ENCODE measurements at regions not wholly inside any gene's neighbourhood (a gene's known extent, or its start where the extent isn't known, plus 50 kb on each side); places are given as distances from the start of the nearest gene placed in this dataset.

DNA sequence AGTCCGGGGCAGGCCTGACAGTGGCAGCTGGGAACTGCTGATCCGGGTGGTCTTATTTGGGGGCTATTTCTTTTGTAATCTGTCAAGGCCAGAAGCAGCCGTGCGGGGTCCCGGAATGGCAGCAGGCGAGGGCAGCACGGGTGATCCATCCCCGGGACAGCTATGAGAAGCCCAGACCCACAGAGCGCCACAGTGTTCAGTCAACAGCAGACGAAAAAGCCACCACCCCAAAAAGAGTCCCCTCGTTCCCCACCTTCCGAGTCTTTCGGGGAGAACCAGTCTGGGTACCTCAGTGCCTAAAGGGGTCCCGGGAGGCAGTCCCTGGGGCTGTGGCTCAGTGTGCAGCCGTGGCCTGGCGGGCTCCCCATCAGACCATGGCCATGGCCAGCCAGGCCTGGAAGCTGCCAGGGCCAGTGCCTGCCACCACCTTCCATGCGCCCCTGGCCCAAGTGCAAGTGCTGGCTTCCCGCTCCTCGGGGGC lies 125.1 kb upstream of the KCTD7 start:
- TF ChIP-seq, protein P1, sequence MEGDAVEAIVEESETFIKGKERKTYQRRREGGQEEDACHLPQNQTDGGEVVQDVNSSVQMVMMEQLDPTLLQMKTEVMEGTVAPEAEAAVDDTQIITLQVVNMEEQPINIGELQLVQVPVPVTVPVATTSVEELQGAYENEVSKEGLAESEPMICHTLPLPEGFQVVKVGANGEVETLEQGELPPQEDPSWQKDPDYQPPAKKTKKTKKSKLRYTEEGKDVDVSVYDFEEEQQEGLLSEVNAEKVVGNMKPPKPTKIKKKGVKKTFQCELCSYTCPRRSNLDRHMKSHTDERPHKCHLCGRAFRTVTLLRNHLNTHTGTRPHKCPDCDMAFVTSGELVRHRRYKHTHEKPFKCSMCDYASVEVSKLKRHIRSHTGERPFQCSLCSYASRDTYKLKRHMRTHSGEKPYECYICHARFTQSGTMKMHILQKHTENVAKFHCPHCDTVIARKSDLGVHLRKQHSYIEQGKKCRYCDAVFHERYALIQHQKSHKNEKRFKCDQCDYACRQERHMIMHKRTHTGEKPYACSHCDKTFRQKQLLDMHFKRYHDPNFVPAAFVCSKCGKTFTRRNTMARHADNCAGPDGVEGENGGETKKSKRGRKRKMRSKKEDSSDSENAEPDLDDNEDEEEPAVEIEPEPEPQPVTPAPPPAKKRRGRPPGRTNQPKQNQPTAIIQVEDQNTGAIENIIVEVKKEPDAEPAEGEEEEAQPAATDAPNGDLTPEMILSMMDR (IDR thresholded peaks at IDR 0.05) = no peak
- TF ChIP-seq POLR2A (IDR thresholded peaks at IDR 0.05) = no peak
